ENCODE measurements at regions not wholly inside any gene's neighbourhood (a gene's known extent, or its start where the extent isn't known, plus 50 kb on each side); places are given as distances from the start of the nearest gene placed in this dataset.

DNA sequence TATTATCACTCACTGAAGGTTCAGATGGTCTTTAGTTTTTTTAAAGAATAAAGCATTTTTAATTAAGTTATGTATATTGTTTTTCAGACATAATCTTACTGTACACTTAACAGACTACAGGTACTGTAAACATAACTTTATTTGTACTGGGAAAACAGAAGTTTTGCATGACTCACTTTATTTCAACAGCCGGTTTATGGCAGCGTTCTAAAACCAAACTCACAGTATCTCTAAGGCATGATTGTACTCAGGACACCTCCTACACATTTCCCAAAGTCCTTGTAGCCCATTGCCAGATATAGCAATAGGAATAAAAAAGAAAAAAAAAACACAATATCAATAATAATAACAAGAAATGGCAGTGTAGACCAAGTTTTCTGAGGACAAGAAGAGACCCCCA lies 1341.4 kb downstream of the FSCB start:
- TF ChIP-seq, protein P1, sequence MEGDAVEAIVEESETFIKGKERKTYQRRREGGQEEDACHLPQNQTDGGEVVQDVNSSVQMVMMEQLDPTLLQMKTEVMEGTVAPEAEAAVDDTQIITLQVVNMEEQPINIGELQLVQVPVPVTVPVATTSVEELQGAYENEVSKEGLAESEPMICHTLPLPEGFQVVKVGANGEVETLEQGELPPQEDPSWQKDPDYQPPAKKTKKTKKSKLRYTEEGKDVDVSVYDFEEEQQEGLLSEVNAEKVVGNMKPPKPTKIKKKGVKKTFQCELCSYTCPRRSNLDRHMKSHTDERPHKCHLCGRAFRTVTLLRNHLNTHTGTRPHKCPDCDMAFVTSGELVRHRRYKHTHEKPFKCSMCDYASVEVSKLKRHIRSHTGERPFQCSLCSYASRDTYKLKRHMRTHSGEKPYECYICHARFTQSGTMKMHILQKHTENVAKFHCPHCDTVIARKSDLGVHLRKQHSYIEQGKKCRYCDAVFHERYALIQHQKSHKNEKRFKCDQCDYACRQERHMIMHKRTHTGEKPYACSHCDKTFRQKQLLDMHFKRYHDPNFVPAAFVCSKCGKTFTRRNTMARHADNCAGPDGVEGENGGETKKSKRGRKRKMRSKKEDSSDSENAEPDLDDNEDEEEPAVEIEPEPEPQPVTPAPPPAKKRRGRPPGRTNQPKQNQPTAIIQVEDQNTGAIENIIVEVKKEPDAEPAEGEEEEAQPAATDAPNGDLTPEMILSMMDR (IDR thresholded peaks at IDR 0.05): no peak
- no peak for TF ChIP-seq POLR2A (IDR thresholded peaks at IDR 0.05)
